SU-DHL-6 (cell line): ENCODE measurements at regions not wholly inside any gene's neighbourhood (a gene's known extent, or its start where the extent isn't known, plus 50 kb on each side); places are given as distances from the start of the nearest gene placed in this dataset.

ENCODE experiments used
- H2AFZ ChIP-seq: fragments of 200-600 bp; sonication (generic); 2 replicates; pipeline ENCODE4 v1.6.1; 2014; ENCODE audit warnings: low read depth, mild to moderate bottlenecking, moderate library complexity, mixed read lengths, antibody characterized with exemption, low read length; ENCODE audit not compliant: severe bottlenecking
- H3F3A ChIP-seq: fragments of 200-600 bp; shearing (Covaris generic); 2 replicates; pipeline ENCODE4 v1.6.0; 2016; ENCODE audit warnings: antibody characterized with exemption, mild to moderate bottlenecking; ENCODE audit not compliant: insufficient read depth
- H3K27ac ChIP-seq: fragments of 200-600 bp; sonication (generic); 2 replicates; pipeline ENCODE4 v1.5.1; 2016; ENCODE audit warnings: low read depth, mild to moderate bottlenecking, low read length, moderate library complexity, mixed read lengths
- H3K27me3 ChIP-seq: fragments of 200-600 bp; sonication (generic), shearing (Covaris generic); 2 replicates; pipeline ENCODE4 v1.6.0; 2014; ENCODE audit warnings: mild to moderate bottlenecking, low read length
- H3K36me3 ChIP-seq: fragments of 200-600 bp; sonication (generic); 2 replicates; pipeline ENCODE4 v1.6.1; 2014; ENCODE audit warnings: mild to moderate bottlenecking, low read length, mixed read lengths
- H3K4me2 ChIP-seq: fragments of 300-600, 200-600 bp; shearing (Covaris generic), sonication (generic); 2 replicates; pipeline ENCODE4 v1.6.0; 2014; ENCODE audit warnings: low read length, low read depth, mild to moderate bottlenecking; ENCODE audit not compliant: poor library complexity, severe bottlenecking
- H3K4me3 ChIP-seq: fragments of 200-600 bp; sonication (generic); 2 replicates; pipeline ENCODE4 v1.5.1; 2014; ENCODE audit warnings: antibody characterized with exemption, low read length, mild to moderate bottlenecking, mixed read lengths; ENCODE audit not compliant: insufficient read depth, poor library complexity, severe bottlenecking
- H3K79me2 ChIP-seq: fragments of 200-600 bp; sonication (generic); 2 replicates; pipeline ENCODE4 v1.6.1; 2014; ENCODE audit warnings: mild to moderate bottlenecking, low read length, moderate library complexity; ENCODE audit not compliant: insufficient read depth
- H3K9ac ChIP-seq: fragments of 200-600 bp; sonication (generic); 2 replicates; pipeline ENCODE4 v1.7.0; 2014; ENCODE audit warnings: mild to moderate bottlenecking, low read length
- H3K9me2 ChIP-seq: fragments of 200-600 bp; sonication (generic); replicated peaks from 2 replicates; pipeline ENCODE4 v1.6.1; 2014; ENCODE audit warnings: low read length; ENCODE audit not compliant: insufficient read depth
- H3K9me3 ChIP-seq: fragments of 200-600 bp; sonication (generic); 2 replicates; pipeline ENCODE4 v1.6.1; 2014; ENCODE audit warnings: low read length, mixed read lengths; ENCODE audit not compliant: insufficient read depth
- H4K20me1 ChIP-seq: fragments of 200-600 bp; sonication (generic); 2 replicates; pipeline ENCODE4 v1.6.1; 2014; ENCODE audit warnings: low read depth, mild to moderate bottlenecking, antibody characterized with exemption, low read length, moderate library complexity, mixed read lengths
- EZH2phosphoT487 ChIP-seq: fragments of 200-600 bp; sonication (generic), shearing (Covaris generic); conservative IDR thresholded peaks from 2 replicates; pipeline ENCODE4 v1.6.1; 2018; ENCODE audit warnings: mild to moderate bottlenecking, antibody characterized with exemption, low read length, moderate library complexity, mixed read lengths
- TF ChIP-seq, protein P1 (sequence below): fragments of 200-600 bp; sonication (generic); IDR thresholded peaks from one replicate; pipeline ENCODE4 v1.5.1; 2017; ENCODE audit warnings: antibody characterized with exemption, mild to moderate bottlenecking, low read length, moderate library complexity; ENCODE audit not compliant: insufficient read depth, poor library complexity, severe bottlenecking

DNA sequence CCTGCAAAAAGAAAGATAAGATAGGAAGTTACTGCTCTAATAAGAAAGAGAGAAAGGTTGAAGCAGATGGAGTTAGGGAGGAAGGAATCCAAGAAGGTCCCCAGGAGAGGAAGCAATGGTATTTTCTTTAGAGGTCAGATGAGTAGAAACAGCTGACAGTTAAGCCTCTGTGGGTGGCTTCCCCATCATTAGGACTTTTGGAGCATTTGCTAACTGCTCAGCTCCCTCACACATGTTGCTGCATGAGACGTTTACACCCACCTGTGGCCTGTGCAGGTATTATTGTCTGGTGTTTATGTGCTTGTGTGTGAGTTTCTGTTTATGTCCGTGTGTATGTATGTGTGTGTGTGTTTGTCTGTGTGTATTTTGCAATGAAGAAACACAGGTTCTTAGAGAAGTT is 346.8 kb downstream of the RAB28 start:
- H3K79me2 ChIP-seq: no peaks in the 10 kb centered on the region

DNA sequence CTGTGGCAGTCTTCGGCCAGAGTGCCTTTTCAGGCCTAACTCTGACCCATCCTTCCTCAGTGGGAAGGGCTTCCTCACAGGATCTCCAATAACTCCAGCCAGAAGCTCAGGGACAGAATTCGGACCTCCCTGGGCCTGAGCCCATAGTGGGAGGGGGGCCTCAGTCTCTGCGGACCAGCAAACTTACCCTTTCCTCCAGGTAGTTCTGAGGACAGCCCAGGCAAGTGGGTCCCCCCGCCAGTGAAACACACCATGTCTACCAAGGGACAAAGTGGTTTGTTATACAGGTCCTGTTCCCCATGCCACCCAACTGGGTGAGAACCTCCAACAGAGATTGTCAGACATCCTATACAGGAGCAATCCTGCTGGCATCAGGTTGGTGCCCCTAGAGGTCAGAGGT is 350.4 kb downstream of the RAB28 start:
- Histone ChIP-seq H3F3A (no peaks in the 10 kb centered on the region), H3K4me3 (no peak overlapping the region), H3K79me2 (no peaks in the 10 kb centered on the region), H3K27me3 (no peaks in the 10 kb centered on the region), H3K4me2 (no peak overlapping the region), H2AFZ (no peak overlapping the region), H3K9me3 (no peaks in the 10 kb centered on the region), H3K9me2 (no peaks in the 10 kb centered on the region), H3K36me3 (no peaks in the 10 kb centered on the region), H4K20me1 (no peaks in the 10 kb centered on the region), H3K9ac (no peak overlapping the region), H3K27ac (no peak overlapping the region)
- TF ChIP-seq EZH2phosphoT487: no peak
- TF ChIP-seq, protein P1, sequence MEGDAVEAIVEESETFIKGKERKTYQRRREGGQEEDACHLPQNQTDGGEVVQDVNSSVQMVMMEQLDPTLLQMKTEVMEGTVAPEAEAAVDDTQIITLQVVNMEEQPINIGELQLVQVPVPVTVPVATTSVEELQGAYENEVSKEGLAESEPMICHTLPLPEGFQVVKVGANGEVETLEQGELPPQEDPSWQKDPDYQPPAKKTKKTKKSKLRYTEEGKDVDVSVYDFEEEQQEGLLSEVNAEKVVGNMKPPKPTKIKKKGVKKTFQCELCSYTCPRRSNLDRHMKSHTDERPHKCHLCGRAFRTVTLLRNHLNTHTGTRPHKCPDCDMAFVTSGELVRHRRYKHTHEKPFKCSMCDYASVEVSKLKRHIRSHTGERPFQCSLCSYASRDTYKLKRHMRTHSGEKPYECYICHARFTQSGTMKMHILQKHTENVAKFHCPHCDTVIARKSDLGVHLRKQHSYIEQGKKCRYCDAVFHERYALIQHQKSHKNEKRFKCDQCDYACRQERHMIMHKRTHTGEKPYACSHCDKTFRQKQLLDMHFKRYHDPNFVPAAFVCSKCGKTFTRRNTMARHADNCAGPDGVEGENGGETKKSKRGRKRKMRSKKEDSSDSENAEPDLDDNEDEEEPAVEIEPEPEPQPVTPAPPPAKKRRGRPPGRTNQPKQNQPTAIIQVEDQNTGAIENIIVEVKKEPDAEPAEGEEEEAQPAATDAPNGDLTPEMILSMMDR: no peak

More for the DNA sequence above, 346.8 kb downstream of the RAB28 start:
- Histone ChIP-seq H3K27ac (no peak overlapping the region), H3K27me3 (no peaks in the 10 kb centered on the region), H2AFZ (no peak overlapping the region), H3F3A (no peaks in the 10 kb centered on the region), H4K20me1 (no peaks in the 10 kb centered on the region), H3K4me2 (no peak overlapping the region), H3K9ac (no peak overlapping the region), H3K9me3 (no peaks in the 10 kb centered on the region), H3K4me3 (no peak overlapping the region), H3K9me2 (no peaks in the 10 kb centered on the region), H3K36me3 (no peaks in the 10 kb centered on the region)
- TF ChIP-seq, protein P1: no peak

GRCh38 chr4:13130848-13131247 is 353.3 kb downstream of the RAB28 start:
- H3K36me3 ChIP-seq: no peaks in the 10 kb centered on the region
- no peaks in the 10 kb centered on the region for H3K27me3 ChIP-seq
- TF ChIP-seq EZH2phosphoT487: no peak
- TF ChIP-seq, protein P1: no peak
- no peak overlapping the region for H3K9ac ChIP-seq
- H3K4me3 ChIP-seq: no peak overlapping the region
- no peak overlapping the region for H2AFZ ChIP-seq
- no peaks in the 10 kb centered on the region for H3K79me2 ChIP-seq
- H4K20me1 ChIP-seq: no peaks in the 10 kb centered on the region
- H3K9me3 ChIP-seq: no peaks in the 10 kb centered on the region
- H3K9me2 ChIP-seq: no peaks in the 10 kb centered on the region
- H3F3A ChIP-seq: no peaks in the 10 kb centered on the region
- H3K4me2 ChIP-seq: no peak overlapping the region
- H3K27ac ChIP-seq: no peak overlapping the region

- Histone ChIP-seq H3K9me3 (no peaks in the 10 kb centered on the region), H3K27ac (no peak overlapping the region)
Observed at GRCh38 chr4:13129095-13129494, 355.0 kb downstream of the RAB28 start.

More at GRCh38 chr4:13129095-13129494, 355.0 kb downstream of the RAB28 start:
- Histone ChIP-seq H3K27me3 (no peaks in the 10 kb centered on the region; the same call in 1 of the 2 replicates), H3K9ac (no peak overlapping the region), H3K9me2 (no peaks in the 10 kb centered on the region), H4K20me1 (no peaks in the 10 kb centered on the region), H2AFZ (no peak overlapping the region), H3K79me2 (no peaks in the 10 kb centered on the region), H3K4me3 (no peak overlapping the region), H3F3A (no peaks in the 10 kb centered on the region), H3K4me2 (no peak overlapping the region), H3K36me3 (no peaks in the 10 kb centered on the region)
- TF ChIP-seq EZH2phosphoT487: no peak
- TF ChIP-seq, protein P1: no peak
